HEK293 (cell line): ENCODE measurements at regions not wholly inside any gene's neighbourhood (a gene's known extent, or its start where the extent isn't known, plus 50 kb on each side); places are given as distances from the start of the nearest gene placed in this dataset.

Source experiments
- CTCF ChIP-seq: fragments of 450-650 bp; formaldehyde crosslinking; IDR thresholded peaks from 2 replicates; pipeline ENCODE4 v1.5.1; 2016; ENCODE audit warnings: missing biosample characterization, missing genetic modification characterization
- EGR2 ChIP-seq: fragments of 450-650 bp; formaldehyde crosslinking; IDR thresholded peaks from 2 replicates; pipeline ENCODE4 v1.5.1; 2016; ENCODE audit warnings: low read depth, missing biosample characterization, missing genetic modification characterization
- PATZ1 ChIP-seq: fragments of 450-650 bp; formaldehyde crosslinking; IDR thresholded peaks from 2 replicates; pipeline ENCODE4 v1.5.1; 2016; ENCODE audit warnings: missing biosample characterization, missing genetic modification characterization
- REPIN1 ChIP-seq: fragments of 450-650 bp; formaldehyde crosslinking; IDR thresholded peaks from 2 replicates; pipeline ENCODE4 v1.5.1; 2017; ENCODE audit warnings: missing biosample characterization, missing genetic modification characterization, low read depth
- TCF7L2 ChIP-seq: IDR thresholded peaks from 2 replicates; pipeline ENCODE4 v1.6.1; 2011; ENCODE audit warnings: low read depth, mild to moderate bottlenecking, inconsistent platforms, low read length, moderate library complexity, borderline replicate concordance
- ZEB2 ChIP-seq: fragments of 450-650 bp; formaldehyde crosslinking; IDR thresholded peaks from 2 replicates; pipeline ENCODE4 v1.5.1; 2016; ENCODE audit warnings: missing biosample characterization, missing genetic modification characterization
- ZNF274 ChIP-seq, 2 experiments: fragments of 200-500 bp in 1 of 2; fragments of 450-650 bp in 1 of 2; sonication (Bioruptor generic) in 1 of 2; formaldehyde crosslinking in 1 of 2; IDR thresholded peaks; 2 replicates each; pipeline versions ENCODE4 v1.5.1 to v1.6.1; 2014 to 2016; ENCODE audit warnings: borderline replicate concordance in 1 of 2, inconsistent platforms in 1 of 2, low read length in 1 of 2, missing biosample characterization in 1 of 2, missing genetic modification characterization in 1 of 2
- ZNF391 ChIP-seq: fragments of 450-650 bp; formaldehyde crosslinking; IDR thresholded peaks from 2 replicates; pipeline ENCODE4 v1.5.1; 2016; ENCODE audit warnings: low read depth, missing biosample characterization, missing genetic modification characterization, borderline replicate concordance
- ZNF518A ChIP-seq: fragments of 450-650 bp; formaldehyde crosslinking; conservative IDR thresholded peaks from 2 replicates; pipeline ENCODE4 v1.5.1; 2016; ENCODE audit warnings: low read depth, missing biosample characterization, missing genetic modification characterization
- ZSCAN16 ChIP-seq: fragments of 450-650 bp; formaldehyde crosslinking; IDR thresholded peaks from 2 replicates; pipeline ENCODE4 v1.5.1; 2016; ENCODE audit warnings: missing biosample characterization, missing genetic modification characterization

GRCh38 chr9:91043811-91044175 is 242.2 kb downstream of the SYK start:
- TF ChIP-seq CTCF (tag by site-specific recombination): no peak
- no peak for TF ChIP-seq ZNF518A (tag by site-specific recombination)
- TF ChIP-seq PATZ1 (tag by site-specific recombination): no peak
- TF ChIP-seq REPIN1 (tag by site-specific recombination): no peak
- no peak for TF ChIP-seq ZEB2 (tag by site-specific recombination)
- no peak for TF ChIP-seq ZNF274 (IDR thresholded peaks at IDR 0.05; ENCODE audit: low read length)
- no peak for TF ChIP-seq ZNF274 (tag by site-specific recombination; IDR thresholded peaks at IDR 0.05; ENCODE audit: borderline replicate concordance)
- no peak for TF ChIP-seq TCF7L2
- no peak for TF ChIP-seq ZSCAN16 (tag by site-specific recombination)
- TF ChIP-seq ZNF391 (tag by site-specific recombination): no peak
- TF ChIP-seq EGR2 (tag by site-specific recombination): no peak
